GM23248 (cell line): ENCODE measurements at regions not wholly inside any gene's neighbourhood (a gene's known extent, or its start where the extent isn't known, plus 50 kb on each side); places are given as distances from the start of the nearest gene placed in this dataset.

Experiments used
- DNase-seq: peaks from one replicate; pipeline ENCODE4 v3.0.0-alpha.2; 2015
- H2AFZ ChIP-seq: fragments of 200-600 bp; sonication (generic); 2 replicates; pipeline ENCODE4 v1.6.1; 2016; ENCODE audit warnings: antibody characterized with exemption
- H3F3A ChIP-seq: fragments of 200-600 bp; sonication (generic); 2 replicates; pipeline ENCODE4 v1.6.1; 2016; ENCODE audit warnings: mild to moderate bottlenecking, antibody characterized with exemption, mixed run types; ENCODE audit not compliant: insufficient read depth
- H3K27ac ChIP-seq: fragments of 200-600 bp; sonication (generic); 2 replicates; pipeline ENCODE4 v1.5.1; 2016; ENCODE audit warnings: mild to moderate bottlenecking
- H3K27me3 ChIP-seq: fragments of 200-600 bp; sonication (generic); replicated peaks from 2 replicates; pipeline ENCODE4 v1.6.1; 2016; ENCODE audit warnings: mild to moderate bottlenecking; ENCODE audit not compliant: insufficient read depth
- H3K36me3 ChIP-seq: fragments of 200-600 bp; sonication (generic); 2 replicates; pipeline ENCODE4 v1.6.1; 2016; ENCODE audit warnings: low read depth, mild to moderate bottlenecking
- H3K4me1 ChIP-seq: fragments of 200-600 bp; sonication (generic); 2 replicates; pipeline ENCODE4 v1.6.1; 2016; ENCODE audit warnings: mild to moderate bottlenecking; ENCODE audit not compliant: insufficient read depth
- H3K4me2 ChIP-seq: fragments of 200-600 bp; sonication (generic); one replicate; pipeline ENCODE4 v1.6.1; 2016; ENCODE audit warnings: mild to moderate bottlenecking; ENCODE audit not compliant: unreplicated experiment
- H3K4me3 ChIP-seq: fragments of 200-600 bp; sonication (generic); 2 replicates; pipeline ENCODE4 v1.5.1; 2016; ENCODE audit warnings: mild to moderate bottlenecking
- H3K79me2 ChIP-seq: fragments of 200-600 bp; sonication (generic); 2 replicates; pipeline ENCODE4 v1.6.1; 2016; ENCODE audit warnings: mild to moderate bottlenecking; ENCODE audit not compliant: insufficient read depth
- H3K9ac ChIP-seq: fragments of 200-600 bp; sonication (generic); 2 replicates; pipeline ENCODE4 v1.6.1; 2016; ENCODE audit warnings: mild to moderate bottlenecking
- H3K9me2 ChIP-seq: fragments of 200-600 bp; sonication (generic); 2 replicates; pipeline ENCODE4 v1.6.1; 2016; ENCODE audit warnings: mixed run types, mild to moderate bottlenecking, moderate library complexity; ENCODE audit not compliant: insufficient read depth
- H3K9me3 ChIP-seq: fragments of 200-600 bp; sonication (generic); one replicate; pipeline ENCODE4 v1.6.1; 2017; ENCODE audit warnings: low read depth
- H4K20me1 ChIP-seq: fragments of 200-600 bp; sonication (generic); 2 replicates; pipeline ENCODE4 v1.6.0; 2016; ENCODE audit not compliant: insufficient read depth
- EZH2 ChIP-seq: fragments of 200-600 bp; sonication (generic); IDR thresholded peaks from 2 replicates; pipeline ENCODE4 v1.6.1; 2018; ENCODE audit warnings: antibody characterized with exemption, mild to moderate bottlenecking; ENCODE audit not compliant: insufficient read depth, poor library complexity, severe bottlenecking
- EZH2phosphoT487 ChIP-seq: fragments of 200-600 bp; sonication (generic); IDR thresholded peaks from 2 replicates; pipeline ENCODE4 v1.6.1; 2018; ENCODE audit warnings: antibody characterized with exemption, moderate library complexity, mild to moderate bottlenecking, low read depth; ENCODE audit not compliant: insufficient read depth
- WGBS, 2 experiments: methylation state at CpG; one replicate each; pipeline ENCODE4 v1.1.6; 2015 to 2017; ENCODE audit warnings: low lambda C conversion rate in 2 of 2, low coverage in 1 of 2; ENCODE audit errors: missing lambda C conversion rate in 2 of 2; 5-methylcytosine and 5-hydroxymethylcytosine counted together
- in situ Hi-C: fragments of 300-500 bp; cut with MboI; formaldehyde crosslinking; loops from 2 replicates; pipeline ENCODE4 v1.15.0; 2020

GRCh38 chr4:96108146-96108545 is 268.3 kb downstream of the PDHA2 start:
- Histone ChIP-seq H2AFZ (no peak overlapping the region), H3K9ac (no peak overlapping the region), H3F3A (no peaks in the 10 kb centered on the region), H3K27ac (no peak overlapping the region), H3K9me2 (no peaks in the 10 kb centered on the region), H3K79me2 (no peaks in the 10 kb centered on the region), H3K9me3 (peaks cover 2% of the 10 kb centered on the region), H3K27me3 (no peaks in the 10 kb centered on the region), H3K4me3 (no peak overlapping the region), H3K4me2 (no peak overlapping the region), H4K20me1 (no peaks in the 10 kb centered on the region), H3K4me1 (no peaks in the 10 kb centered on the region), H3K36me3 (no peaks in the 10 kb centered on the region)
- 7 to 13% methylated on average over 1 of the region's 1 CpG for WGBS, 2 experiments
- in situ Hi-C loops = no loop called here
- TF ChIP-seq EZH2 = no peak
- no peak for TF ChIP-seq EZH2phosphoT487
- DNase-seq = no peak

DNA sequence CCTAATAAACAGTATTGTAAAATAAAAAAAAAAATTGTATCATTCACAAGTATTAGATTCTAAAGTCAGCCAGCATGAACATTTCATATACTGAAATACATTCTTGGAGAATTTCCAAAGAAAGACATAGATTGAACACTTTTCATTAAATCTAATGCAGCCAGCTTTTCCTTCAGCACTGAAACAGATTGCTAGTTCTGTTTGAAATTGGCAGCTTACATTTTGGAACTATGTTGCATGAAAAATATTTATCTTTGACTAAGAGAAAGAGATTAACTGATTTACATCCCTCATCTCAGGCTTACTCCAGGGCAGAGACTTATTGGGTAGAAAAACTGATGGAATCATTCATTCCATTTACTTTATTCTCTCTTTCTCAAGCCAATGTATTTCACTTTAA is 272.7 kb downstream of the PDHA2 start:
- Histone ChIP-seq H3K36me3 (no peaks in the 10 kb centered on the region), H3K4me3 (no peak overlapping the region), H4K20me1 (no peaks in the 10 kb centered on the region), H3K9ac (no peak overlapping the region), H3F3A (no peaks in the 10 kb centered on the region), H3K9me2 (no peaks in the 10 kb centered on the region), H2AFZ (no peak overlapping the region), H3K4me2 (no peak overlapping the region), H3K4me1 (no peaks in the 10 kb centered on the region), H3K27ac (no peak overlapping the region), H3K79me2 (no peaks in the 10 kb centered on the region), H3K27me3 (no peaks in the 10 kb centered on the region), H3K9me3 (no peaks in the 10 kb centered on the region)
- DNase-seq = no peak
- in situ Hi-C loops = no loop called here
- TF ChIP-seq EZH2phosphoT487 (no peak), EZH2 (no peak)

- H3K9me2 ChIP-seq = no peaks in the 10 kb centered on the region
- no peaks in the 10 kb centered on the region for H3K36me3 ChIP-seq
- H3K9ac ChIP-seq = no peak overlapping the region
- in situ Hi-C loops = no loop called here
- TF ChIP-seq EZH2 = no peak
- TF ChIP-seq EZH2phosphoT487 = no peak
- H3K4me3 ChIP-seq = no peak overlapping the region
- H2AFZ ChIP-seq = no peak overlapping the region
- WGBS, 2 experiments = 16 to 19% methylated on average over 1 of the region's 1 CpG
- H3K4me2 ChIP-seq = no peak overlapping the region
- H3K4me1 ChIP-seq = no peaks in the 10 kb centered on the region
- no peaks in the 10 kb centered on the region for H3K79me2 ChIP-seq
- H3F3A ChIP-seq = no peaks in the 10 kb centered on the region
- H4K20me1 ChIP-seq = no peaks in the 10 kb centered on the region
- H3K9me3 ChIP-seq = no peaks in the 10 kb centered on the region
- H3K27ac ChIP-seq = no peak overlapping the region
- H3K27me3 ChIP-seq = no peaks in the 10 kb centered on the region
- no peak for DNase-seq
Measured at GRCh38 chr4:96120206-96120605, 280.3 kb downstream of the PDHA2 start.

DNA sequence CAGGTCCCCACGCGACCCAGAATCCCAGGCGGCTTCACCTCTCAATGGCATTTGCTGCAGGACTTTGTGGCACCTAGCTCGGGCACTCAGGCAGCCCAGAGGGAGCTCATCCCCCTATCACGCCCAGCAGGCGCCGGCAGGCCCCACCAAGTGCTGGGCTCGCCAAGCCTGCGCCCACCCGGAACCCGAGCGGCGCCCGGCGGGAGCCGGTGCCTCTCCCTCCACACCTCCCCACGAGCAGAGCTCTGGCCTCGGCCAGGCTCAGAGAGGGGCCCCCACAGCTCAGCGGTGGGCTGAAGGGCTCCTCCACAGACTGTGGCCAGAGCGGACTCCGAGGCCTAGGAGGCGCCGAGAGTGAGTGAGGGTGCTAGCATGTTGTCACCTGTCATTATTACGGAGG is 286.3 kb downstream of the PDHA2 start:
- TF ChIP-seq EZH2phosphoT487 = no peak
- no peak for TF ChIP-seq EZH2
- 56 to 66% methylated on average over 13 to 24 of the region's 24 CpGs for WGBS, 2 experiments
- in situ Hi-C loops = no loop called here
- Histone ChIP-seq H3K4me2 (no peak overlapping the region), H3K4me1 (no peaks in the 10 kb centered on the region), H3K9me2 (no peaks in the 10 kb centered on the region), H3K79me2 (no peaks in the 10 kb centered on the region), H3K4me3 (no peak overlapping the region), H3K9me3 (no peaks in the 10 kb centered on the region), H3F3A (no peaks in the 10 kb centered on the region), H3K27ac (no peak overlapping the region), H3K9ac (no peak overlapping the region), H4K20me1 (no peaks in the 10 kb centered on the region), H3K36me3 (no peaks in the 10 kb centered on the region), H2AFZ (no peak overlapping the region), H3K27me3 (no peaks in the 10 kb centered on the region)
- DNase-seq = no peak

DNA sequence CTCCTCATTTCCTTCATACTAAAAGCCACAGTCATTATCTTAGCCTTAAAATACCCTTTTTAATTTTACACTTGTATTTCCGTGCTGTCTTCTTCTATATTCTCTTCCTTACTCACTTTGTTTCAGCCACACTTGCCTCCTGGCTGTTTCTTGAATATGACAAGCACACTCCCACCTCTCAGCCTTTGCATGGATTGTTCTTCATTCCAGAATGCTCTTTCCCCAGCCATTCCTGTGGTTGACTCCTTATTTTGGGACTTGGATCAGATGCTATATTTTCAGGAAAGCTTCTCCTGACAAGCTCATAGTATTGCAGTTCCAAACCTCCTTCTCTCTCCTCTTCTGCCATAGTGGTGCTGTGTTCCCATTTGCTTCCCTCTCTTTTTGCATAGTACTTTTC is 291.3 kb downstream of the PDHA2 start:
- no peaks in the 10 kb centered on the region for H3K4me1 ChIP-seq
- H3K79me2 ChIP-seq = no peaks in the 10 kb centered on the region
- H3F3A ChIP-seq = no peaks in the 10 kb centered on the region
- H3K9ac ChIP-seq = no peak overlapping the region
- no peaks in the 10 kb centered on the region for H3K36me3 ChIP-seq
- no peak overlapping the region for H3K27ac ChIP-seq
- H4K20me1 ChIP-seq = no peaks in the 10 kb centered on the region
- no peaks in the 10 kb centered on the region for H3K9me3 ChIP-seq
- H3K4me3 ChIP-seq = no peak overlapping the region
- no peak for TF ChIP-seq EZH2phosphoT487
- no peak for TF ChIP-seq EZH2
- no peaks in the 10 kb centered on the region for H3K27me3 ChIP-seq
- 0 to 3% methylated on average over 1 of the region's 1 CpG for WGBS, 2 experiments
- no peak for DNase-seq
- in situ Hi-C loops = no loop called here
- H3K9me2 ChIP-seq = no peaks in the 10 kb centered on the region
- H3K4me2 ChIP-seq = no peak overlapping the region
- no peak overlapping the region for H2AFZ ChIP-seq
